Keratinocyte (primary cell): ENCODE measurements at regions not wholly inside any gene's neighbourhood (a gene's known extent, or its start where the extent isn't known, plus 50 kb on each side); places are given as distances from the start of the nearest gene placed in this dataset.

ENCODE experiments used
- DNase-seq: peaks from one replicate; pipeline ENCODE4 v3.0.0-alpha.2; 2011; ENCODE audit warnings: low read depth, missing footprints, low spot score
- FAIRE-seq: peaks from 2 replicates; lab custom pipeline; 2011; peaks lifted over from hg19 to GRCh38; lab: Jason Lieb, UNC
- H2AFZ ChIP-seq: 2 replicates; pipeline ENCODE4 v1.6.0; 2012; ENCODE audit warnings: low read length, control low read depth, inconsistent platforms; ENCODE audit not compliant: control insufficient read depth
- H3K27ac ChIP-seq: 2 replicates; pipeline ENCODE4 v1.5.1; 2011; ENCODE audit warnings: low read length; ENCODE audit not compliant: control insufficient read depth, insufficient read depth
- H3K27me3 ChIP-seq: 3 replicates; pipeline ENCODE4 v1.6.0; 2011; ENCODE audit warnings: low read length; ENCODE audit not compliant: control insufficient read depth, insufficient read depth; ENCODE audit errors: extremely low read depth
- H3K36me3 ChIP-seq, 2 experiments: 2 replicates in 1 of 2; 3 replicates in 1 of 2; pipeline ENCODE4 v1.5.1; 2011; ENCODE audit warnings: low read length in 2 of 2, mild to moderate bottlenecking in 1 of 2; ENCODE audit not compliant: control insufficient read depth in 2 of 2, insufficient read depth in 2 of 2; ENCODE audit errors: extremely low read depth in 1 of 2
- H3K4me1 ChIP-seq: 3 replicates; pipeline ENCODE4 v1.5.1; 2011; ENCODE audit warnings: low read length; ENCODE audit not compliant: control insufficient read depth, insufficient read depth; ENCODE audit errors: extremely low read depth
- H3K4me2 ChIP-seq: 3 replicates; pipeline ENCODE4 v1.6.0; 2011; ENCODE audit warnings: low read depth, low read length; ENCODE audit not compliant: control insufficient read depth, insufficient read depth; ENCODE audit errors: extremely low read depth
- H3K4me3 ChIP-seq, 3 experiments: fragments of 200-600 bp in 1 of 3; sonication (generic) in 1 of 3; 2 replicates in 2 of 3; 3 replicates in 1 of 3; pipeline ENCODE4 v1.5.1; 2011 to 2016; ENCODE audit warnings: low read length in 3 of 3, mild to moderate bottlenecking in 3 of 3, control low read depth in 2 of 3, inconsistent platforms in 1 of 3, low read depth in 1 of 3, mixed read lengths in 1 of 3, mixed run types in 1 of 3, moderate library complexity in 1 of 3; ENCODE audit not compliant: control insufficient read depth in 2 of 3, insufficient read depth in 2 of 3; ENCODE audit errors: extremely low read depth in 1 of 3
- H3K79me2 ChIP-seq: 2 replicates; pipeline ENCODE4 v1.6.0; 2012; ENCODE audit warnings: low read length; ENCODE audit not compliant: control insufficient read depth, insufficient read depth
- H3K9ac ChIP-seq: 3 replicates; pipeline ENCODE4 v1.6.0; 2011; ENCODE audit warnings: low read length; ENCODE audit not compliant: control insufficient read depth, insufficient read depth; ENCODE audit errors: extremely low read depth
- H3K9me1 ChIP-seq: 3 replicates; pipeline ENCODE4 v1.6.0; 2011; ENCODE audit warnings: low read length; ENCODE audit not compliant: control insufficient read depth, insufficient read depth; ENCODE audit errors: extremely low read depth
- H3K9me3 ChIP-seq: 2 replicates; pipeline ENCODE4 v1.5.1; 2012; ENCODE audit warnings: low read depth, low read length; ENCODE audit not compliant: control insufficient read depth
- H4K20me1 ChIP-seq: 3 replicates; pipeline ENCODE4 v1.6.0; 2011; ENCODE audit warnings: low read length; ENCODE audit not compliant: control insufficient read depth, insufficient read depth; ENCODE audit errors: extremely low read depth
- EZH2 ChIP-seq: IDR thresholded peaks from one replicate; pipeline ENCODE4 v1.6.1; 2012; ENCODE audit warnings: inconsistent platforms, mild to moderate bottlenecking, low read length, moderate library complexity
- dilution Hi-C: fragments of 300-500 bp; cut with MboI; formaldehyde crosslinking; loops from one replicate; pipeline ENCODE4 v1.7.0; 2020; ENCODE audit warnings: low sequenced_read_pairs; ENCODE audit not compliant: extremely low pct_ligation_motif_present
- TF ChIP-seq, protein P1 (sequence below), 3 experiments: IDR thresholded peaks in 1 of 3; conservative IDR thresholded peaks in 1 of 3; optimal IDR thresholded peaks in 1 of 3; 2 replicates in 2 of 3; 3 replicates in 1 of 3; pipeline versions ENCODE3 to v1.5.1; 2011; ENCODE audit warnings: low read length in 3 of 3, mild to moderate bottlenecking in 3 of 3, moderate library complexity in 2 of 3, control low read depth in 1 of 3, inconsistent platforms in 1 of 3; ENCODE audit not compliant: insufficient read depth in 2 of 3; ENCODE audit errors: extremely low read depth in 1 of 3

DNA sequence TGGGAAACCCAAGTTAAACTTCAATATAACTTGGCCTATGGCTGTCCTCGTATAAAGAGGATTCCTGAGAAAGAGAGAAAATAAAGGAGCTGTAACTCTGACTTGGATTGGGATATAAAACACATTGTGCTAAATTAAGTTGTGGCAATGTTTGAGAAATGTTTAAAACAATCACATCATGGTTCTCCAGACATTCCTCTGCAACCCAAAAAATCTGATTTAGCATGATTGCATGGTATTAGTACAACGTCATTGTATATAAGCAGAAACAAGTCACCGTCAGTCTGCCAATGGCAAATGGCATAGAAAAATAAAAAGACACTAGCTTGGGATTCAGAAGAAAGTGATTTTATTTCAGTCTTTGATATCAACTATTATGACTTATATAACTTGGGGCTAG, 140.2 kb upstream of the FAM83B start:
- DNase-seq (no peak), FAIRE-seq (no peak)
- no peaks in the 10 kb centered on the region for H3K9me1 ChIP-seq
- no peaks in the 10 kb centered on the region for H3K4me1 ChIP-seq
- TF ChIP-seq, protein P1, sequence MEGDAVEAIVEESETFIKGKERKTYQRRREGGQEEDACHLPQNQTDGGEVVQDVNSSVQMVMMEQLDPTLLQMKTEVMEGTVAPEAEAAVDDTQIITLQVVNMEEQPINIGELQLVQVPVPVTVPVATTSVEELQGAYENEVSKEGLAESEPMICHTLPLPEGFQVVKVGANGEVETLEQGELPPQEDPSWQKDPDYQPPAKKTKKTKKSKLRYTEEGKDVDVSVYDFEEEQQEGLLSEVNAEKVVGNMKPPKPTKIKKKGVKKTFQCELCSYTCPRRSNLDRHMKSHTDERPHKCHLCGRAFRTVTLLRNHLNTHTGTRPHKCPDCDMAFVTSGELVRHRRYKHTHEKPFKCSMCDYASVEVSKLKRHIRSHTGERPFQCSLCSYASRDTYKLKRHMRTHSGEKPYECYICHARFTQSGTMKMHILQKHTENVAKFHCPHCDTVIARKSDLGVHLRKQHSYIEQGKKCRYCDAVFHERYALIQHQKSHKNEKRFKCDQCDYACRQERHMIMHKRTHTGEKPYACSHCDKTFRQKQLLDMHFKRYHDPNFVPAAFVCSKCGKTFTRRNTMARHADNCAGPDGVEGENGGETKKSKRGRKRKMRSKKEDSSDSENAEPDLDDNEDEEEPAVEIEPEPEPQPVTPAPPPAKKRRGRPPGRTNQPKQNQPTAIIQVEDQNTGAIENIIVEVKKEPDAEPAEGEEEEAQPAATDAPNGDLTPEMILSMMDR (optimal IDR thresholded peaks at IDR 0.05 in 1 of 3, IDR thresholded peaks at IDR 0.05 in 1 of 3, conservative IDR thresholded peaks at IDR 0.05 in 1 of 3; ENCODE audit: extremely low read depth in 1 of 3, insufficient read depth in 2 of 3, low read length in 3 of 3), result no peak
- no peak for TF ChIP-seq EZH2
- no peaks in the 10 kb centered on the region for H3K36me3 ChIP-seq
- H3K4me2 ChIP-seq, result no peak overlapping the region
- H2AFZ ChIP-seq, result no peak overlapping the region
- dilution Hi-C loops, result no loop called here
- H3K9me3 ChIP-seq, result no peaks in the 10 kb centered on the region
- no peak overlapping the region for H3K4me3 ChIP-seq
- H3K27me3 ChIP-seq, result no peaks in the 10 kb centered on the region
- no peak overlapping the region for H3K27ac ChIP-seq
- no peak overlapping the region for H3K9ac ChIP-seq
- H4K20me1 ChIP-seq, result no peaks in the 10 kb centered on the region
- H3K79me2 ChIP-seq, result no peaks in the 10 kb centered on the region

DNA sequence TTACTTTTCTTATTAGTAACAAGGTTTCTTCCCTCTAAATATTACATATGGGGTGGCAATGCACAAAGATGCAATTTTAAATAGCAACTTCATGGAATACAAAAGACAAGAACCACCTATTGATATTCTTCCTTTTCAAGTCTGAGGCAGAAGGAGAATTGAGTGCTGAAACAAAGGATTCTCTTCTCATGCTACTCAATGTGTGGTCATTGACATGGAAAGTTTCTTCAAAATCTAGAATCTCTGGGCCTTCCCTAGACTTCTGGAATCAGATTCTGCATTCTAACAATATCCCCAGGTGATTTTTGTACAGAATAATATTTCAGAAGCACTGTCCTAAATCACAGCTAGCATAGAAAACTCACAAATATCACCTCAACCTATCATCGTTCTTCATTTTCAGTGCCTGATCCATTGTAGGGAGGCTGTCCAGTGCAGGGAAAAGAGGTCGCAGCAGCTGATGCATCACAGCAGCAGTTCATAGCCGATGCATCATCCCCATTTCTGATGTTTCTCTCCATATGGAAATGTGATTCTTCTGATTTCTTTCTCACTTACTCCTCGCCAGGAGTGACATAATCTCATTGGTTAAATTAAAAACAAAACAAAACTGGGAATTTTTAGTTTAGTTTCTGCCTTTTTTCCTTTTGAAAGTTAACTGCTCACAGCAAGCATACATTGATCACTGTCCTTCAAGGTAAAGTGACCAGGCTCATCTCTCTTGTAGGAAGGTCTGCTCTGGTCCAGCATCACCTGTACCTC, 139.5 kb upstream of the FAM83B start:
- no peak for TF ChIP-seq EZH2
- TF ChIP-seq, protein P1 (optimal IDR thresholded peaks at IDR 0.05 in 1 of 3, IDR thresholded peaks at IDR 0.05 in 1 of 3, conservative IDR thresholded peaks at IDR 0.05 in 1 of 3; ENCODE audit: extremely low read depth in 1 of 3, insufficient read depth in 2 of 3, low read length in 3 of 3), result no peak
- no peak overlapping the region for H3K4me3 ChIP-seq
- no peaks in the 10 kb centered on the region for H3K27me3 ChIP-seq
- H3K9ac ChIP-seq, result no peak overlapping the region
- no peaks in the 10 kb centered on the region for H3K9me3 ChIP-seq
- H3K9me1 ChIP-seq, result no peaks in the 10 kb centered on the region
- FAIRE-seq (no peak), DNase-seq (no peak)
- dilution Hi-C loops, result no loop called here
- no peak overlapping the region for H3K4me2 ChIP-seq
- no peaks in the 10 kb centered on the region for H3K79me2 ChIP-seq
- H3K4me1 ChIP-seq, result no peaks in the 10 kb centered on the region
- no peaks in the 10 kb centered on the region for H4K20me1 ChIP-seq
- no peak overlapping the region for H2AFZ ChIP-seq
- no peak overlapping the region for H3K27ac ChIP-seq
- no peaks in the 10 kb centered on the region for H3K36me3 ChIP-seq
